ENCODE measurements at regions not wholly inside any gene's neighbourhood (a gene's known extent, or its start where the extent isn't known, plus 50 kb on each side); places are given as distances from the start of the nearest gene placed in this dataset.

GRCh38 chr11:15610881-15611280 is 496.2 kb downstream of the INSC start:
- Histone ChIP-seq H3K9me2 (ENCODE audit: insufficient read depth) (no peaks in the 10 kb centered on the region), H3K27me3 (ENCODE audit: insufficient read depth, low read length) (peaks cover 65% of the 10 kb centered on the region), H2AFZ (ENCODE audit: low read depth, low read length, poor library complexity, severe bottlenecking) (no peak overlapping the region), H3K9me3 (ENCODE audit: control insufficient read depth in 1 of 2, insufficient read depth in 1 of 2, low read depth in 1 of 2, low read length in 2 of 2) (no peaks in the 10 kb centered on the region), H3K4me1 (ENCODE audit: control insufficient read depth in 1 of 2, insufficient read depth in 2 of 2, low read length in 2 of 2) (no peaks in the 10 kb centered on the region), H3K36me3 (ENCODE audit: control insufficient read depth in 1 of 2, insufficient read depth in 2 of 2, low read length in 2 of 2) (no peaks in the 10 kb centered on the region), H4K20me1 (ENCODE audit: insufficient read depth) (no peaks in the 10 kb centered on the region), H3K4me2 (ENCODE audit: low read length) (no peak overlapping the region), H3K4me3 (replicated peaks in 1 of 2; ENCODE audit: low read depth in 1 of 2, low read length in 2 of 2) (no peak overlapping the region), H3K27ac (ENCODE audit: low read depth, low read length) (no peak overlapping the region), H3K79me2 (ENCODE audit: insufficient read depth, low read length) (no peaks in the 10 kb centered on the region), H3K9ac (ENCODE audit: low read length) (no peak overlapping the region)
- RAD21 ChIA-PET (ENCODE audit: low non-redundant PET in 1 of 2, low total read pairs in 2 of 2, uncharacterized antibody in 2 of 2, unreplicated experiment in 2 of 2): no interaction called here
- intact Hi-C loops (cut with micrococcal nuclease): no loop called here
- no TSS peak for BruUV-seq (replicated peaks)
- DNase-seq (ENCODE audit: low read depth, low spot score) (no peak), ATAC-seq (no peak)
- no peak for TF ChIP-seq RAD21 (IDR thresholded peaks at IDR 0.05; ENCODE audit: low read depth)
- no peak for TF ChIP-seq EGR1 (IDR thresholded peaks at IDR 0.05; ENCODE audit: low read depth)
- POLR2A ChIA-PET: no interaction called here
- CTCF ChIA-PET: no interaction called here

- ChIA-PET RAD21 (ENCODE audit: low non-redundant PET in 1 of 2, low total read pairs in 2 of 2, uncharacterized antibody in 2 of 2, unreplicated experiment in 2 of 2) (no interaction called here), CTCF (no interaction called here), POLR2A (no interaction called here)
- Histone ChIP-seq H3K79me2 (ENCODE audit: insufficient read depth, low read length) (no peaks in the 10 kb centered on the region), H3K9ac (ENCODE audit: low read length) (no peak overlapping the region), H3K27ac (ENCODE audit: low read depth, low read length) (no peak overlapping the region), H3K27me3 (ENCODE audit: insufficient read depth, low read length) (peaks cover 52% of the 10 kb centered on the region), H4K20me1 (ENCODE audit: insufficient read depth) (no peaks in the 10 kb centered on the region), H3K9me2 (ENCODE audit: insufficient read depth) (no peaks in the 10 kb centered on the region), H3K36me3 (ENCODE audit: control insufficient read depth in 1 of 2, insufficient read depth in 2 of 2, low read length in 2 of 2) (no peaks in the 10 kb centered on the region), H3K4me1 (ENCODE audit: control insufficient read depth in 1 of 2, insufficient read depth in 2 of 2, low read length in 2 of 2) (no peaks in the 10 kb centered on the region), H3K4me2 (ENCODE audit: low read length) (no peak overlapping the region), H3K9me3 (ENCODE audit: control insufficient read depth in 1 of 2, insufficient read depth in 1 of 2, low read depth in 1 of 2, low read length in 2 of 2) (no peaks in the 10 kb centered on the region), H3K4me3 (replicated peaks in 1 of 2; ENCODE audit: low read depth in 1 of 2, low read length in 2 of 2) (no peak overlapping the region), H2AFZ (ENCODE audit: low read depth, low read length, poor library complexity, severe bottlenecking) (no peak overlapping the region)
- TF ChIP-seq ZFX (IDR thresholded peaks at IDR 0.05) (no peak), SRF (IDR thresholded peaks at IDR 0.05; ENCODE audit: low read depth) (no peak), ELF1 (IDR thresholded peaks at IDR 0.05; ENCODE audit: borderline replicate concordance, low read depth) (no peak), CBX3 (IDR thresholded peaks at IDR 0.05; ENCODE audit: low read depth) (no peak), SP1 (IDR thresholded peaks at IDR 0.05; ENCODE audit: low read depth) (no peak), SIN3A (IDR thresholded peaks at IDR 0.05; ENCODE audit: low read depth) (no peak), FOSL1 (IDR thresholded peaks at IDR 0.05; ENCODE audit: low read depth) (no peak), EZH2phosphoT487 (IDR thresholded peaks at IDR 0.05; ENCODE audit: borderline replicate concordance) (no peak), EZH2 (IDR thresholded peaks at IDR 0.05) (no peak), REST (IDR thresholded peaks at IDR 0.05; ENCODE audit: low read depth) (no peak), TCF7L2 (IDR thresholded peaks at IDR 0.05; ENCODE audit: borderline replicate concordance, extremely low read depth, insufficient read depth, insufficient read length) (no peak), ATF3 (IDR thresholded peaks at IDR 0.05) (no peak), YY1 (IDR thresholded peaks at IDR 0.05; ENCODE audit: extremely low read depth, insufficient replicate concordance, low read depth, low read length) (no peak), CEBPB (IDR thresholded peaks at IDR 0.05; ENCODE audit: low read depth) (no peak), POLR2A (IDR thresholded peaks at IDR 0.05; ENCODE audit: borderline replicate concordance, extremely low read depth, insufficient read depth, insufficient read length) (no peak)
- TF ChIP-seq, protein P1, sequence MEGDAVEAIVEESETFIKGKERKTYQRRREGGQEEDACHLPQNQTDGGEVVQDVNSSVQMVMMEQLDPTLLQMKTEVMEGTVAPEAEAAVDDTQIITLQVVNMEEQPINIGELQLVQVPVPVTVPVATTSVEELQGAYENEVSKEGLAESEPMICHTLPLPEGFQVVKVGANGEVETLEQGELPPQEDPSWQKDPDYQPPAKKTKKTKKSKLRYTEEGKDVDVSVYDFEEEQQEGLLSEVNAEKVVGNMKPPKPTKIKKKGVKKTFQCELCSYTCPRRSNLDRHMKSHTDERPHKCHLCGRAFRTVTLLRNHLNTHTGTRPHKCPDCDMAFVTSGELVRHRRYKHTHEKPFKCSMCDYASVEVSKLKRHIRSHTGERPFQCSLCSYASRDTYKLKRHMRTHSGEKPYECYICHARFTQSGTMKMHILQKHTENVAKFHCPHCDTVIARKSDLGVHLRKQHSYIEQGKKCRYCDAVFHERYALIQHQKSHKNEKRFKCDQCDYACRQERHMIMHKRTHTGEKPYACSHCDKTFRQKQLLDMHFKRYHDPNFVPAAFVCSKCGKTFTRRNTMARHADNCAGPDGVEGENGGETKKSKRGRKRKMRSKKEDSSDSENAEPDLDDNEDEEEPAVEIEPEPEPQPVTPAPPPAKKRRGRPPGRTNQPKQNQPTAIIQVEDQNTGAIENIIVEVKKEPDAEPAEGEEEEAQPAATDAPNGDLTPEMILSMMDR (IDR thresholded peaks at IDR 0.05 in 2 of 3, conservative IDR thresholded peaks at IDR 0.05 in 1 of 3; ENCODE audit: borderline replicate concordance in 1 of 3, insufficient read depth in 1 of 3, low read depth in 2 of 3, low read length in 2 of 3): no peak
- TF ChIP-seq, protein P2, sequence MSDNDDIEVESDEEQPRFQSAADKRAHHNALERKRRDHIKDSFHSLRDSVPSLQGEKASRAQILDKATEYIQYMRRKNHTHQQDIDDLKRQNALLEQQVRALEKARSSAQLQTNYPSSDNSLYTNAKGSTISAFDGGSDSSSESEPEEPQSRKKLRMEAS (IDR thresholded peaks at IDR 0.05): no peak
- no peak for DNase-seq (ENCODE audit: low read depth, low spot score)
- no peak for ATAC-seq
- BruUV-seq (replicated peaks): no TSS peak
- intact Hi-C loops (cut with micrococcal nuclease): no loop called here
Measured at GRCh38 chr11:15613251-15613650, 498.5 kb downstream of the INSC start.

Data from HCT116 (cell line).